RWPE2 (cell line): ENCODE measurements at regions not wholly inside any gene's neighbourhood (a gene's known extent, or its start where the extent isn't known, plus 50 kb on each side); places are given as distances from the start of the nearest gene placed in this dataset.

Experiments used
- ATAC-seq: fragments of 200-7000 bp; cut with Tn5 transposase; 3 replicates; pipeline ENCODE4 v1.9.1; 2021; ENCODE audit warnings: low read depth
- DNase-seq: peaks from one replicate; pipeline ENCODE4 v3.0.0-alpha.2; 2020; ENCODE audit warnings: low spot score
- H3K27ac ChIP-seq: fragments of 450-650 bp; 2 replicates; pipeline ENCODE4 v1.5.1; 2017; ENCODE audit warnings: mild to moderate bottlenecking; ENCODE audit not compliant: poor library complexity, severe bottlenecking
- H3K27me3 ChIP-seq: fragments of 250-450 bp; sonication (Bioruptor Pico); 2 replicates; pipeline ENCODE4 v1.5.1; 2021; ENCODE audit warnings: mild to moderate bottlenecking, moderate library complexity; ENCODE audit not compliant: insufficient read depth, poor library complexity, severe bottlenecking
- H3K36me3 ChIP-seq: fragments of 250-450 bp; sonication (Bioruptor Pico); 2 replicates; pipeline ENCODE4 v1.5.1; 2020; ENCODE audit warnings: low read depth, mild to moderate bottlenecking, moderate library complexity
- H3K4me1 ChIP-seq: fragments of 250-450 bp; sonication (Bioruptor Pico); 2 replicates; pipeline ENCODE4 v1.5.1; 2021; ENCODE audit warnings: mild to moderate bottlenecking, moderate library complexity; ENCODE audit not compliant: insufficient read depth, poor library complexity, severe bottlenecking
- H3K4me3 ChIP-seq: fragments of 250-450 bp; sonication (Bioruptor Pico); 2 replicates; pipeline ENCODE4 v1.5.1; 2021; ENCODE audit warnings: mild to moderate bottlenecking, moderate library complexity; ENCODE audit not compliant: severe bottlenecking
- H3K9me3 ChIP-seq: fragments of 250-450 bp; sonication (Bioruptor Pico); 2 replicates; pipeline ENCODE4 v1.5.1; 2021; ENCODE audit warnings: mild to moderate bottlenecking, moderate library complexity; ENCODE audit not compliant: severe bottlenecking
- TF ChIP-seq, protein P1 (sequence below): fragments of 450-650 bp; IDR thresholded peaks from one replicate; pipeline ENCODE4 v1.5.1; 2017; ENCODE audit warnings: mild to moderate bottlenecking, moderate library complexity; ENCODE audit not compliant: poor library complexity, severe bottlenecking

DNA sequence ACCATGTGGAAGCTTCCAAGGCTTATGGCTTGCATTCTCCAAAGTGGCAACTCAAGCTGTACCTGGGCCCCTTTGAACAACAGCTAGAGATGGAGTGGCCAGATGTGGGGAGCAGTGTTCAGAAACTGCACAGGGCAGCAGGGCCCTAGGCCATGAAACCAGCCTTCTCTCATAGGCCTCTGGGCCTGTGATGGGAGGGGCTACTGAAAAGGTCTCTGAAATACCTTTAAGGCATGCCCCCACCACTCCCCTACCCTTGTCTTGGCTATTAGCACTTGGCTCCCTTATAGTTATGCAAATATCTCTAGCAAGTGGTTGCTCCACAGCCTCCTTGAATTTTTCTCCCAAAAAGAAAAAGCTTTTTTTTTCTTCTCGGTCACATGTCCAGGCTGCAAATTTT is 1014.6 kb downstream of the DTWD2 start:
- TF ChIP-seq, protein P1, sequence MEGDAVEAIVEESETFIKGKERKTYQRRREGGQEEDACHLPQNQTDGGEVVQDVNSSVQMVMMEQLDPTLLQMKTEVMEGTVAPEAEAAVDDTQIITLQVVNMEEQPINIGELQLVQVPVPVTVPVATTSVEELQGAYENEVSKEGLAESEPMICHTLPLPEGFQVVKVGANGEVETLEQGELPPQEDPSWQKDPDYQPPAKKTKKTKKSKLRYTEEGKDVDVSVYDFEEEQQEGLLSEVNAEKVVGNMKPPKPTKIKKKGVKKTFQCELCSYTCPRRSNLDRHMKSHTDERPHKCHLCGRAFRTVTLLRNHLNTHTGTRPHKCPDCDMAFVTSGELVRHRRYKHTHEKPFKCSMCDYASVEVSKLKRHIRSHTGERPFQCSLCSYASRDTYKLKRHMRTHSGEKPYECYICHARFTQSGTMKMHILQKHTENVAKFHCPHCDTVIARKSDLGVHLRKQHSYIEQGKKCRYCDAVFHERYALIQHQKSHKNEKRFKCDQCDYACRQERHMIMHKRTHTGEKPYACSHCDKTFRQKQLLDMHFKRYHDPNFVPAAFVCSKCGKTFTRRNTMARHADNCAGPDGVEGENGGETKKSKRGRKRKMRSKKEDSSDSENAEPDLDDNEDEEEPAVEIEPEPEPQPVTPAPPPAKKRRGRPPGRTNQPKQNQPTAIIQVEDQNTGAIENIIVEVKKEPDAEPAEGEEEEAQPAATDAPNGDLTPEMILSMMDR, result no peak
- Histone ChIP-seq H3K4me1 (no peaks in the 10 kb centered on the region), H3K27me3 (peaks cover 17% of the 10 kb centered on the region), H3K4me3 (no peak overlapping the region), H3K9me3 (no peaks in the 10 kb centered on the region), H3K36me3 (no peaks in the 10 kb centered on the region), H3K27ac (no peak overlapping the region)
- DNase-seq, result no peak
- no peak for ATAC-seq

DNA sequence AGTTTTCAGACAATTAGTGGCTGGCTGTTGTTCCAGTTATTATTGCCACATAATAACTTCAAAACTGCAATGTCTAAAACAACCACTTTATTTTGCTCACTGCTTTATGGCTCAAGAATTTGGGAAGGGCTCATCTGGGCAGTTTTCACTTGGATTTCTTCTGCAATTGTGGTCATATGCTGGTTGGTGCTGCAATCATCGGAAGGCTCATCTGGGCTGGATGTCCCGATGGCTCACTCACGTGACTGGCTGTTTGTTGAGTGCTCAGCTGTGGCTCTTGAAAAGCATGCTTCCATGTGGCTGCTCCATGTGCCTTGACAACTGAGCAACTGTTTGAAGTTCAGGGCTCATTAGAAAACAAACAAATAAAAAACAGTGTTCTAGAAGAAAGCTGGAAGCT is 1032.5 kb downstream of the DTWD2 start:
- peaks cover 2% of the 10 kb centered on the region for H3K9me3 ChIP-seq
- TF ChIP-seq, protein P1, result no peak
- no peak overlapping the region for H3K4me3 ChIP-seq
- DNase-seq (no peak), ATAC-seq (no peak)
- H3K4me1 ChIP-seq, result no peaks in the 10 kb centered on the region
- H3K27ac ChIP-seq, result no peak overlapping the region
- H3K27me3 ChIP-seq, result no peaks in the 10 kb centered on the region
- H3K36me3 ChIP-seq, result no peaks in the 10 kb centered on the region

DNA sequence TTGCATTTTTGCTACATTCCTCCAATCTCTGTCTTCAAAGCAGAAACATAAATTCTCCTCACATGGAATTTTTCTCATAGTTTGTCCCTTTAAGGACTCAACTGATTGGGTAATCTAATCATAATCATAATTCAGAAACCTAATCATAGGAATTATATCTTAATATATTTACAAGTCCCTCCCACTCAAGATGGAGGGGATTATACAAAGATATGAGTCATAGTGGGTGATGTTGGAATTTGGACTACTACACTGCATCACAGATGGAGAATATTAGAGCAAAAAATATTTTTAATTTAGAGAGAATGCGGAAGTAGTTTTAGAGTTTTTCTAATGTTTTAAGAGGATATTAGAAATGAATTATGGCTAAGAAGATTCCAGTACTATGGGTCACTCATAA is 1034.0 kb downstream of the DTWD2 start:
- Histone ChIP-seq H3K9me3 (peaks cover 2% of the 10 kb centered on the region), H3K27me3 (no peaks in the 10 kb centered on the region), H3K4me1 (no peaks in the 10 kb centered on the region), H3K4me3 (no peak overlapping the region), H3K27ac (no peak overlapping the region), H3K36me3 (no peaks in the 10 kb centered on the region)
- ATAC-seq (no peak), DNase-seq (no peak)
- TF ChIP-seq, protein P1, result no peak

DNA sequence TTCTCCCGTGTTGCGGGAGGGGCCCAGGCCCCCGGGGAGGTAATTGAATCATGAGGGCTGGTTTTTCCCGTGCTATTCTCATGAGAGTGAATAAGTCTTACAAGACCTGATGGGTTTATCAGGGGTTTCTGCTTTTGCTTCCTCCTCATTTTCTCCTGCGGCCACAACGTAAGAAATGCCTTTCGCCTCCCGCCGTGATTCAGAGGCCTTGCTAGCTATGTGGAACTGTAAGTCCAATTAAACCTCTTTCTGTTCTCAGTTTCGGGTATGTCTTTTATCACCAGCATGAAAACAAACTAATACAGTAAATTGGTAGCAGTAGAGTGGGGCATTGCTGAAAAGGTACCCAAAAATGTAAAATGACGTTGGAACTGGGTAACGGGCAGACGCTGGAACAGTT is 1035.1 kb downstream of the DTWD2 start:
- no peaks in the 10 kb centered on the region for H3K27me3 ChIP-seq
- H3K36me3 ChIP-seq, result no peaks in the 10 kb centered on the region
- H3K4me1 ChIP-seq, result no peaks in the 10 kb centered on the region
- H3K27ac ChIP-seq, result no peak overlapping the region
- TF ChIP-seq, protein P1, result no peak
- ATAC-seq, result no peak
- no peak overlapping the region for H3K4me3 ChIP-seq
- no peak for DNase-seq
- H3K9me3 ChIP-seq, result peaks cover 2% of the 10 kb centered on the region

DNA sequence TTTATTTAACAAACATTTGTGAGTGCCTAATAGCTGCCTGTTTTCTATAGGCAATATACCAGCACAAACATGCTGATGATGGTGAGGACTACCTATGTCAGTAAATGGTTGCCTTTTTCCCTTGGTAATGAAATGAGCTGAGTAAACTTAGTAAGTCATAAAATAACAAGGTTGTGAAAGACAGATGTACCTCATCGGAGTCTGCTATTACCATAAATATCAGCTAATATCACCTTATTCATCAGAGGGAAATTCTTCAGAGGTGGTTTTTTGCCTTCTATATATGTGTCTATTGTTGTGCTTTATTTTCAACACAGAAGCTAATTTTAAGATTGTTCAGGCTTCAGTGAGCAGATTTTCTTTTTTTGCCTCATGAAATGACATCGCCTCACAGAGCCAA is 1040.5 kb downstream of the DTWD2 start:
- H3K36me3 ChIP-seq, result no peaks in the 10 kb centered on the region
- H3K9me3 ChIP-seq, result peaks cover 2% of the 10 kb centered on the region
- H3K27ac ChIP-seq, result no peak overlapping the region
- H3K27me3 ChIP-seq, result no peaks in the 10 kb centered on the region
- H3K4me1 ChIP-seq, result no peaks in the 10 kb centered on the region
- no peak for ATAC-seq
- H3K4me3 ChIP-seq, result no peak overlapping the region
- no peak for DNase-seq
- TF ChIP-seq, protein P1, result no peak
